ENCODE measurements at regions not wholly inside any gene's neighbourhood (a gene's known extent, or its start where the extent isn't known, plus 50 kb on each side); places are given as distances from the start of the nearest gene placed in this dataset.

DNA sequence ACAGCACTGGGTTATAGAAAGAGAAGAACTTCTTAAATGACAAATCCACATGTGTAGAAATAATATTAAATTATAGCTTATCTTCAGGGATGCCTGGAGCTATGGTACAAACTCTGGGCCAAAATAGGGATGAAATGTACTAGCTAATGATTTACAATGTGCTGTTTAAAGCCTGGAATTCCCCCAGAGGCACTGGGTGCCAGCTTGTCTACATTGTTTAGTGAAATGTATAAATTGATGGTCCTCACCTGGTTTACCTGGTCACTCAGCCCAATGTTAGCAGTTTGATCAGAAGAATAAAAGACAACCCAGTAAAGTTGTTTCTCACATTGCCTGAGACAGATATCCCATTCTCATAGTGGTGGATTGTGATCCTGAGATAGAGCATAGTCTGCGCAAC is 597.2 kb downstream of the DIAPH3 start:
- H3K27me3 ChIP-seq (ENCODE audit: insufficient read depth, low read depth, severe bottlenecking) = no peaks in the 10 kb centered on the region

DNA sequence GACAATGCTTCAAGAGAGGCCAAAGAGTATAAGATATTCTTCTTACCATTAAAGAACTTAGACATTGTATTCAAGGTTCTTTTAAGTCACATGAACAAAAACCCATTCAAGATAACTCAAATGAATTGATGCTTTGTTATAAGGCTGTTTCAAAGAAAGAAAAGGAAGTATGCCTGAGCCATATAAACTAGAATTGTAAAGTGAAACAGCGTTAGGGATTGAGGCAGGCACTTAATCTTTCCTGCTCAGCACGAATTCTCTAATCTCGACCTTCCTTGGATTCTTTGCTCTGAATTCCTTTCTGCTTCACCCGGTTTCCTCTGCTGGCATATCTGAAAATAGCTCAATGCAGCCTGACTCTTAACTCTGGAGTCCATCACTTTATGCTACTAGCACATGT is 595.4 kb downstream of the DIAPH3 start:
- no peak for DNase-seq
- H3K4me3 ChIP-seq (ENCODE audit: low read depth, low read length) = no peak overlapping the region
- H3K36me3 ChIP-seq = no peaks in the 10 kb centered on the region
- TF ChIP-seq, protein P1, sequence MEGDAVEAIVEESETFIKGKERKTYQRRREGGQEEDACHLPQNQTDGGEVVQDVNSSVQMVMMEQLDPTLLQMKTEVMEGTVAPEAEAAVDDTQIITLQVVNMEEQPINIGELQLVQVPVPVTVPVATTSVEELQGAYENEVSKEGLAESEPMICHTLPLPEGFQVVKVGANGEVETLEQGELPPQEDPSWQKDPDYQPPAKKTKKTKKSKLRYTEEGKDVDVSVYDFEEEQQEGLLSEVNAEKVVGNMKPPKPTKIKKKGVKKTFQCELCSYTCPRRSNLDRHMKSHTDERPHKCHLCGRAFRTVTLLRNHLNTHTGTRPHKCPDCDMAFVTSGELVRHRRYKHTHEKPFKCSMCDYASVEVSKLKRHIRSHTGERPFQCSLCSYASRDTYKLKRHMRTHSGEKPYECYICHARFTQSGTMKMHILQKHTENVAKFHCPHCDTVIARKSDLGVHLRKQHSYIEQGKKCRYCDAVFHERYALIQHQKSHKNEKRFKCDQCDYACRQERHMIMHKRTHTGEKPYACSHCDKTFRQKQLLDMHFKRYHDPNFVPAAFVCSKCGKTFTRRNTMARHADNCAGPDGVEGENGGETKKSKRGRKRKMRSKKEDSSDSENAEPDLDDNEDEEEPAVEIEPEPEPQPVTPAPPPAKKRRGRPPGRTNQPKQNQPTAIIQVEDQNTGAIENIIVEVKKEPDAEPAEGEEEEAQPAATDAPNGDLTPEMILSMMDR (IDR thresholded peaks at IDR 0.05; ENCODE audit: low read depth, low read length) = no peak
- no peaks in the 10 kb centered on the region for H3K9me3 ChIP-seq (ENCODE audit: severe bottlenecking)
- no peak overlapping the region for H3K27ac ChIP-seq
- no peaks in the 10 kb centered on the region for H3K27me3 ChIP-seq (ENCODE audit: insufficient read depth, low read depth, severe bottlenecking)

More for the DNA sequence above, 597.2 kb downstream of the DIAPH3 start:
- no peaks in the 10 kb centered on the region for H3K9me3 ChIP-seq (ENCODE audit: severe bottlenecking)
- H3K36me3 ChIP-seq = no peaks in the 10 kb centered on the region
- no peak overlapping the region for H3K4me3 ChIP-seq (ENCODE audit: low read depth, low read length)
- TF ChIP-seq, protein P1 (IDR thresholded peaks at IDR 0.05; ENCODE audit: low read depth, low read length) = no peak
- no peak for DNase-seq
- no peak overlapping the region for H3K27ac ChIP-seq

DNA sequence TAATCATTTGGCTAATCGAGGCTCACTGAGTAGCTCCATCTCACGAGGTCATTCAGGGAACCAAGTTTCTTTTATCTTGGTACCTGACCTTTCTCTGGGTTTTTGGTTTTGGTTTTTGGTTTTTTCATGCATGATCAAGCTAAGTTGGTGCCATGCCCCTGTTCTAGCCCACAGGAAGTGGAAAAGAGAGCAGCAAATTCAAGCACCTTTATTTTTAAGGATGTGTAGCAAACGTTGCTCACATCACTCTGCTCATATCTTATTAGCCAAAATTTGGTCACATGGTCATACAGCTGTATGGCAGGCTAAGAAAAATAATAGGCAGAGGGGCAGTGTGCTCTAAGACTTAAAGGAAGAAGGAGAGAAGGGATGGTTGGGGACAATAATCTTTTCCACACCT is 593.5 kb downstream of the DIAPH3 start:
- Histone ChIP-seq H3K27ac (no peak overlapping the region), H3K27me3 (ENCODE audit: insufficient read depth, low read depth, severe bottlenecking) (no peaks in the 10 kb centered on the region), H3K4me3 (ENCODE audit: low read depth, low read length) (no peak overlapping the region), H3K9me3 (ENCODE audit: severe bottlenecking) (no peaks in the 10 kb centered on the region), H3K36me3 (no peaks in the 10 kb centered on the region)
- no peak for DNase-seq
- TF ChIP-seq, protein P1 (IDR thresholded peaks at IDR 0.05; ENCODE audit: low read depth, low read length) = no peak

DNA sequence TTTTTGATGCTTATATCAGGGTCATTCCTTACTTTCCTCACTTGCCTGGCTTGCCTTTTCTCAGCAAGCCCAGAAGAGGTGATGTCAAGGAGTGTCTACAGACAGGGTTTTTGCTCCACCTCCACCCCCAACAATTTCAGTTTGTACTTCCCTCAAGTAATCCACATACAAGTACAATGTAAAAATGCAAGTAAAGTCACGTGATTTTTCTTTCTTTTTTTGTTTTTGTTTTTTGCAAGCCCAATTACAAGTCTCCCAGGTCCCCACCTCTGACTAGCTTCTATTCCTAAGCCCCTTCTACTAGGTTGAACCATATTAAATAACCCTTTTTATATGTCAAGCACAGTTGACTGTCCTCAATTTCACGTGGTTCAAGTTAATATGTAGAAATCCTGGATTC is 579.6 kb downstream of the DIAPH3 start:
- TF ChIP-seq, protein P1 (IDR thresholded peaks at IDR 0.05; ENCODE audit: low read depth, low read length) = no peak
- no peaks in the 10 kb centered on the region for H3K27me3 ChIP-seq (ENCODE audit: insufficient read depth, low read depth, severe bottlenecking)
- no peak overlapping the region for H3K27ac ChIP-seq
- DNase-seq = no peak
- H3K36me3 ChIP-seq = no peaks in the 10 kb centered on the region
- H3K4me3 ChIP-seq (ENCODE audit: low read depth, low read length) = no peak overlapping the region
- no peaks in the 10 kb centered on the region for H3K9me3 ChIP-seq (ENCODE audit: severe bottlenecking)

DNA sequence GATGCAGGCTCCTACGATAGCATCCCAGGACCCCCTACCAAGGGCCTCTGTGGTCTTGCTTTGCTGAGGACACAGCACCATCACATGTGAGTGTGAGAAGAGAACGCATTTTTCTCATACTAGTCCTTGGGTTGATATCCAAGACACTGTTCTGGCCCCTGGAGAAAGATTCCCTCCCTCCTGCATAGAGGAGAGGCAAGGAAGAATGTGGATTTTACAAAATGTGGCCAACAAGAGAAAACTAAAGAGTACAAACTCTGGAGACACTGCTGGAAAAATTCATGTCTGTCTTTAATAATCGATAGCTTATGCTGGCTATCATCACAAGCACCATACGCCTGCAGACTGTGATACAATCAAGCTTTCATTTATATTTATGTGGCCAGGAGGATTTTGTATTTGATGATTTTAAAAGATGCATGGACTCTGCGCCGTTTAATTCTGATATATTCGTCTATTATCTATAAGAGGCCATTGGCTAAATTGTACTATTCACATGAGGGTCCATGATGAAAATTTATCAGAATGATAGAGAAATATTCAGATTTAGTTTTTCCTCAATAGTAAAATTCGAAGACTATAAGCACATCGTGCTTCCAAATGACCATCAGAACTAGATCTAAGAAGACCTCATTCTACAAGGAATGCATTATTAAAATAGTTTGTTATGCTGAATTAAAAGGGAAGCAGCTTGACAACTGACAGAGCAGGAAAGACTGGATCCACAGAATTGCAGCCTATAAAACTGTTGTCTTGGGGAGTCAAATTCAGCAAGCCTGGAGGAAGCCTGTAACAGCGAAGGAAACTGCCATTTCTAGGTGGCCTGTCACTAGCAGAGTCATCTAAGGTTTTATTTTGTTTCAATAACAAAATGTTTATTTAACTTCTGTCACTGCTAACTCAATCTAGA is 578.7 kb downstream of the DIAPH3 start:
- TF ChIP-seq, protein P1 (IDR thresholded peaks at IDR 0.05; ENCODE audit: low read depth, low read length) = no peak
- H3K36me3 ChIP-seq = no peaks in the 10 kb centered on the region
- H3K27me3 ChIP-seq (ENCODE audit: insufficient read depth, low read depth, severe bottlenecking) = no peaks in the 10 kb centered on the region
- no peak overlapping the region for H3K4me3 ChIP-seq (ENCODE audit: low read depth, low read length)
- H3K27ac ChIP-seq = no peak overlapping the region
- H3K9me3 ChIP-seq (ENCODE audit: severe bottlenecking) = no peaks in the 10 kb centered on the region
- no peak for DNase-seq

Data from WERI-Rb-1 (cell line).